AG04449 (cell line): ENCODE measurements at regions not wholly inside any gene's neighbourhood (a gene's known extent, or its start where the extent isn't known, plus 50 kb on each side); places are given as distances from the start of the nearest gene placed in this dataset.

Experiments
- CTCF ChIA-PET: fragments of 350-600 bp; formaldehyde crosslinking; extraction: SDS; loops from one replicate; lab custom pipeline; 2021; ENCODE audit warnings: antibody characterized with exemption; lab: Yijun Ruan, JAX
- POLR2A ChIA-PET: fragments of 400-600, 350-600 bp; formaldehyde crosslinking; extraction: SDS; loops from one replicate; lab custom pipeline; 2020; ENCODE audit warnings: antibody characterized with exemption, inconsistent platforms; lab: Yijun Ruan, JAX
- DNase-seq: peaks from one replicate; pipeline ENCODE4 v3.0.0-alpha.2; 2010; ENCODE audit warnings: low read depth, low spot score
- H3K4me3 ChIP-seq: 2 replicates; pipeline ENCODE4 v1.5.1; 2011; ENCODE audit warnings: low read depth, mild to moderate bottlenecking, control low read depth, low read length
- TF ChIP-seq, protein P1 (sequence below): IDR thresholded peaks from one replicate; pipeline ENCODE4 v1.5.1; 2011; ENCODE audit warnings: mild to moderate bottlenecking, moderate library complexity, low read length, control low read depth, inconsistent platforms; ENCODE audit not compliant: insufficient read depth; ENCODE audit errors: missing control alignments

DNA sequence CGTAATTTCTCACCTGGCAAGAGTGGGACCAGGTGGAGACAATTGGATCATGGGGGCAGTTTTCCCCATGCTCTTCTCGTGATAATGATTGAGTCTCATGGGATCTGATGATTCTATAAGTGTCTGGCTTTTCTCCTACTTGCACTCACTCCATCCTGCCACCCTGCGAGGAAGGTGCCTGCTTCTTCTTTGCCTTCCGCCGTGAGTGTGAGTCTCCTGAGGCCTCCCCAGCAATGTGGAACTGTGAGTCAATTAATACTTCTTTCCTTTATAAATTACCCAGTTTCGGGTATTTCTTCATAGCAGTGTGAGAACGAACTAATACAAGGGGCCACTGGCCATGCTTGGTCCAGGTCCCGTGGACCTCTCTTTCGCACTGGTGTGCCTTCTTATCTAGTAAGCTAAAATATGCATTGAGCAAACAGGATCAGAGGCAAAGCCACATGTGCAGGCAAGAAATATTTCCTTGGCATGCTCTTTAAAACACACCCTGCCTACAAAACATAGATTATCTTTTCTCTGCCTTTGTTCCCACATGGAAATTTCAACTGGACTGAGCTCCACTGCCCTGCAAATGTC is 821.1 kb downstream of the TRIB2 start:
- H3K4me3 ChIP-seq: no peak overlapping the region
- ChIA-PET CTCF (no interaction called here), POLR2A (no interaction called here)
- no peak for DNase-seq
- TF ChIP-seq, protein P1, sequence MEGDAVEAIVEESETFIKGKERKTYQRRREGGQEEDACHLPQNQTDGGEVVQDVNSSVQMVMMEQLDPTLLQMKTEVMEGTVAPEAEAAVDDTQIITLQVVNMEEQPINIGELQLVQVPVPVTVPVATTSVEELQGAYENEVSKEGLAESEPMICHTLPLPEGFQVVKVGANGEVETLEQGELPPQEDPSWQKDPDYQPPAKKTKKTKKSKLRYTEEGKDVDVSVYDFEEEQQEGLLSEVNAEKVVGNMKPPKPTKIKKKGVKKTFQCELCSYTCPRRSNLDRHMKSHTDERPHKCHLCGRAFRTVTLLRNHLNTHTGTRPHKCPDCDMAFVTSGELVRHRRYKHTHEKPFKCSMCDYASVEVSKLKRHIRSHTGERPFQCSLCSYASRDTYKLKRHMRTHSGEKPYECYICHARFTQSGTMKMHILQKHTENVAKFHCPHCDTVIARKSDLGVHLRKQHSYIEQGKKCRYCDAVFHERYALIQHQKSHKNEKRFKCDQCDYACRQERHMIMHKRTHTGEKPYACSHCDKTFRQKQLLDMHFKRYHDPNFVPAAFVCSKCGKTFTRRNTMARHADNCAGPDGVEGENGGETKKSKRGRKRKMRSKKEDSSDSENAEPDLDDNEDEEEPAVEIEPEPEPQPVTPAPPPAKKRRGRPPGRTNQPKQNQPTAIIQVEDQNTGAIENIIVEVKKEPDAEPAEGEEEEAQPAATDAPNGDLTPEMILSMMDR: no peak

DNA sequence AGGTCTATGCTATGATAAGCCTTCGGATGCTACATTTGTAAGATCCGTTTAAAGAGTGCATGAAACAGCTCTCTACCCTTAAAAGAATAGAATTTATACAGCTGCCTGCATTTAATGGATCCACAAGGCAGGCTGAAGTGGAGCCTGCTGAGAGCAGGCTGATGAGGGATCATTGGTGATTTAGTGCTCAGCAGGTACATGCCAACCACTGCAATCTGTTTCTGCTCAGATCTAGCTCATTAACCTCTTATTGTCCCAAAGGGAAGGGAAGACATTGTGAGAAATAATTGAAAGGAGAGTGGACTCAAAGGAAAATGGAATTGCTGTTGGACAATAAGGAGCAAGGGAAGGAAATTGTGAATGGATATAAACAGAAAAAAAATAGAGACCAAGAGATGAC is 822.6 kb downstream of the TRIB2 start:
- ChIA-PET POLR2A (no interaction called here), CTCF (no interaction called here)
- DNase-seq: no peak
- TF ChIP-seq, protein P1: no peak
- no peak overlapping the region for H3K4me3 ChIP-seq

DNA sequence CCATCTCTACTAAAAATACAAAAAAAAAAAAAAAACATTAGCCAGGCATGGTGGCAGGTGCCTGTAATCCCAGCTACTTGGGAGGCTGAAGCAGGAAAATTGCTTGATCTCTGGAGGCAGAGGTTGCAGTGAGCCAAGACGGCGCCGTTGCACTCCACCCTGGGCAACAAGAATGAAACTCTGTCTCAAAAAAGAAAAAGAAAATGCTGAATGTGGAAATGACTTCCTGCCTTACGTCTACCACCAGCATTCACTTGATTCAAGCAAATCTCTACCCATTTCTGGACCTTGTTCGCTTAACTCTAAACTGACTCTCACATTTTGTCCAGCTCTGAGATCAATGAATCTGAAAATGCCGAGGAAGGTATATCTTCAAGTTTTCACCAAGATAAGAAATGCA is 825.3 kb downstream of the TRIB2 start:
- POLR2A ChIA-PET: no interaction called here
- no peak for DNase-seq
- H3K4me3 ChIP-seq: no peak overlapping the region
- CTCF ChIA-PET: no interaction called here
- TF ChIP-seq, protein P1: no peak

DNA sequence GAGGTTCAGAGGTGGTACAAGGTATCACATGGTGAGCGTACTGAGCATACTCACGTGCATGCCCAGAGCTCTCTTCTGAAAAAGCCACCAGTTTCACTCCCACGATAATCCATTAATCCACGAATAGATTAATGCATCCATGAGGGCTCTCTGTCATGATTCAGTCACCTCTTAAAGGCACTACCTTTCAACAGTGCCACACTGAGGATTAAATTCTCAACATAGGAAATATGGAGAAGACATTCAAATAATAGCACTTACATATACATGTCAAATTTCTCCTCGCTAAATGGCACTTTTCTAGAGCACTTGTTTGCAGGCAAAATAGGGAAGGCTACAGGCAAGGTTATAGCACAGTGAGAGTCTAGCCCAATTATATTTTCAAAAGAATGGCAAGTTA is 825.9 kb downstream of the TRIB2 start:
- TF ChIP-seq, protein P1: no peak
- no peak for DNase-seq
- no peak overlapping the region for H3K4me3 ChIP-seq
- ChIA-PET CTCF (no interaction called here), POLR2A (no interaction called here)

DNA sequence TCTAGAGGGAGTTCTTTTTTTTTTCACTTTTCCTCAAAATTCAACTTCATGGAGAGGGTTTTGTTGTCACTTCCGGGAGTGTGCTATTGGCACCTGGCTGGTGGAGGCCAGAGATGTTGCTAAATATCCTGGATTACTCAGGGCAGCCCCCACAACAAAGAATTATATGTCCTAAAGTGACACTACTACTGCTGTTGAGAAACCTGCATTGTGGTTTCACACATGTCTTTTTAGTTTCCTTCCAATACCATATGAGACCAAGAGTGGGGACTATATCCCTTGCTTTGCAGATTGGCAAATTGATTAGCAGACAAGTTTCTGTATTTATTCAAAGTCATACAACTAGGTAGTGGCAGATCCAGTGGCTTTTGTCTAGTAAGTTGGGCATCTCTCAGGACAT is 826.8 kb downstream of the TRIB2 start:
- no peak for DNase-seq
- H3K4me3 ChIP-seq: no peak overlapping the region
- CTCF ChIA-PET: no interaction called here
- TF ChIP-seq, protein P1: no peak
- POLR2A ChIA-PET: no interaction called here

DNA sequence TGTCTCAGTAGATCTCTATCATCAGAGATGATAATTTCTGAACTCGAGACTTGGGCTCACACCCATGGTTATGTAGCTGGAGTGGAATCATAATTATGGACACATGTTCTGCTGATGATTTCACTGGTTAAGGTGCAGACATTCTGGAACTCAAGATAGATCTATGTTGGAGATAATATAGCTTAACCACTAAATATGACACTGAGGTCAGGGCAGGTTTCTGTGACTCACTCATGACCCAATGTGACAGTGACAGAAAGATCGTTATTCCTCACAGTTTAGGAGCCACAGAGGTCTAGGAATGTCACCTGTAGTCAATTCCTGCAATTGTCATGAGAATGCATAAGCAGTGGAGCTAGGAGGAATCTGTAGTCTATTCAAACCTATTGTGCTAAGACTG is 828.6 kb downstream of the TRIB2 start:
- TF ChIP-seq, protein P1: no peak
- POLR2A ChIA-PET: no interaction called here
- DNase-seq: no peak
- CTCF ChIA-PET: no interaction called here
- H3K4me3 ChIP-seq: no peak overlapping the region
